HG02885 (cell line): ENCODE measurements at regions not wholly inside any gene's neighbourhood (a gene's known extent, or its start where the extent isn't known, plus 50 kb on each side); places are given as distances from the start of the nearest gene placed in this dataset.

ENCODE experiments used
- ATAC-seq: cut with Tn5 transposase; IDR thresholded peaks from one replicate; pipeline ENCODE4 v1.9.1; 2021; ENCODE audit warnings: mild to moderate bottlenecking; ENCODE audit not compliant: unreplicated experiment, poor library complexity

DNA sequence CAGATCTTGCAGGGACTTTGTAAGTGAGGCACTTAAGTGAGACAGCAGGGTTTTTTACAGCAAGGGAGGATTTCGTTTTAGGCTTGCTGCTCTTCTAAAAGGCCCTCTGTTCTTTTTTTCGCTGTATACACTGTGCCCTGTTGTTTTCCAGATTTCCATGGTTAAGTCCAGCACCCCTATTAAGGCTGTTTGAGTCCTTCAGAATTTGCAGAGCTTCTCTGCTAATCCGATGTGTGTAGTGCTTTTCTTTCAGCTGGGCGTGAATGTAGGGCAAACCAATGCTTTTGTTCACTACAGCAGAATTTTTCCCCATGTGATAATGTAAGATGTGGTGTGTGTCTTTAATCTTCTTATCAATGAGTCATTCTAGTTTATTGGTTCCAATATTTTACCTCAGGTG lies 200.5 kb upstream of the RREB1 start:
- no peak for ATAC-seq

DNA sequence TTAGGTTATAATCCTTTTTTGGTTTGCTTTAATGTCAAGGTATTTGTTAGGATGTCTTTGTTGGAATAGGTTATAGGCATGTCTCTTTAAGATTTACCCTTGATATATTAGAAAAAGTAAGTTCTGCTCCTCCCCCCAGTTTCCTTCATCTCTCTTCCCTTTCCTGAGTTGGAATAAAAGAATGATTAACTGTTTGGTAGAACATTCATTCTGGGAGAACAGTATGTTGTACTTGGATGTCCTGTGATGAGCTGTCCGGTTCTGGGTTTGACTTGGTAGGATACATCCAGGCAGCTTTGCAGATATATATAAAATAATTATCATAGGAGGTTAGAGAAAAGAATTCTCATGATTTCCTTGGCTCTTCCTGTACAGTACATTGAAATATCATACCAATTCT lies 199.6 kb upstream of the RREB1 start:
- no peak for ATAC-seq

DNA sequence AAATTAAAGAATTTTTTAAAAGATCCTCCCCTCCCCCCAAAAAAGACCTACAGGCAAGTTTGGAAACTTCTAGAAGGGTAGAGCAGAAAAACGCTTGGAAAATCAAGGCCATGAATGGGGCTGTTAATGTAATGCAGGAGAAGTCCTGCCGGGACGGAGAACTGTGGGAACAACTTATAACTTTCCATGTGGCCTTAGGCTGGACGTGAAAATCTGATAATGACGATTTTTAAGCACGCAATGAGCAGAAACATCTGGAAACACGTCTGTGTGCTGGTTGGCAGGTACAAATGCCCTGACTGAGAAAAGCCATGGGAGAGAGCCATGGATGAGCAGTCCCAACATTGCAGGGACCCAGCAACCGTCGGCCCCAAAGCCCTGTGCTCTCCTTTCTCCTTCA lies 198.7 kb upstream of the RREB1 start:
- no peak for ATAC-seq

DNA sequence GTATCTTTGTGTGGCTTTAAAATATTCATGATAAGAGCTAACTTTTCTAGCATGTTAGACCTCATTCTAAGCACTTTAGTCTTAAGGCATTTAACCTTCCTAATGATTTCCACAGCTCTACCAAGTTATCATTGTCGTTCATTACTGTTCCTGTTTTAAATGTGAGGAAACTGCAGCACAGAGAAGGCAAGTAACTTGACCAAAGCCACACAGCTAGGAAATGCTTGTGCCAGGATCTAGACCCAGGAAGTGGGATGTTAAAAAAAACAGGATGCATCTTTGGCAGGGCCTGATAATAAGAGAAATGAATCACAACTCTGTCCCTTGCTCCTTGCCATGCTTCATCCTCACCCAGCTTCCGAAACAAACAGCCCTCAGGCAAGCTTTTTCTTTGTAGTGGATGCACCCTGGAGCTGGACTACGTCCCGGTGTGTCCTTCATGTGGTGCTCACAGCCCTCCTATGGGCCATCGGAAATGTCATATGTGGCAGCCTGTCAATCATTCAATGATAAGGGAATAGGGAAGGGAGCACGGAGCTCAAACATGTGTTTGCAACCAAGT lies 196.9 kb upstream of the RREB1 start:
- no peak for ATAC-seq

DNA sequence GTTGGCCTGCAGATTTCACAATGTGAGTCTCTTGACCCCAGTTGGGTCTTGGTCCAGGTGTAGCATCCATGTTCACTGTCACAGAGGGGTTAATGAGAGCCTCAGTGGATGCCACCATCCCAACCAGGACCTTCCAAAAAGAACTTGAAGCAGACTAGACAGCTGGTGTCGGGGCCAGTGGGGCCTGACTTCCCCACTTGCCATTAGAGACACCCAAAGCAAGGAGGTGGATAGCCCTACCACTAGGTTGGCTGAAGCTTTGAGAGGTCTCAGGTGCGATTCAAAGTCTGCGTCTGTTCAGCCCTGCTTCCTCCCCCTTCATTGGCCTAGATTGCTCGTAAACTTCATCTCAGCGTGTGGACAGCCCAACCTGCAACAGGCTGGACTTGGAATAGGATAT lies 196.4 kb upstream of the RREB1 start:
- no peak for ATAC-seq

DNA sequence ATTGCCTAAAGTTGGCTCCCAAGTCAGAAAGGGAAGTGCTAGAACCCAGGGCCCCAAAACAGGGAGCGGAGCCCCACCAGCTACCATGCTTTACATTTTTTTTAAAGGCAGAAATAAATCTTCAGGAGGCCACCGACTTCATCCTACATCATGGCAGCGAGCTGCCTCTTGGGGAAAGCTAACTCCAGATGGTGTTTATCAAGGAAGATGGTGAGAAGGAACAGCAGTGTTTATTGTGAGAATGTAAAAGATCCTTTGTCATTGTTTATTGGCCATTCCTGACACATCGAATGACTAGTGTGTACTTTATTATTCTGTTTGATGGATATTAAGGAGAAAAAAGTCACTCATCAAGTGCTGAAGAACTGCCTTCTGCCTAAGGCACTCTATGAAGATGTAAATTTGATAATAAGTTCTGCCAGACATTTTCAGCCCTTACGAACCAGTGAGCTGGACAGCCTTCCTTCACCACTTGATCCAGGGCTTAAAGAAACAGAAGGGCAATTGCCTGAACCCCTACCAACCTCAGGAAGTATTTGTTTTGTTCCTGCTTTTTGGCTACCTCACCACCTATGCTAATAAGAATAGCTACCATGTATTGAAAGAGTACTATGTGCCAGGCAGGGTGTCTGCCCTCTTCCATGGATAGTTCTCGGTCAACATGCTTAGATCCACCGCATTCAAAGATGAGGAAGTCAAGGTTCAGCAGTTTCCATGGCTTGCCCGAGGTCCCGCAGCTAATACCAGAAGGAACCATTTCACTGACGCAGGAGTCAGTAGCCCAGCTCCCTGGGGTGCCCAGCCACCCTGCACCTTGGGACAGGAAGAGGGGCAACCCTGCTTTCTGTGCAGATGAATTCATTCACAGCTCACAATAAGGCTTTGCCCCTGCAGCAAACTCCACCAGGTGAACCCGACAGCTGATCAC lies 194.7 kb upstream of the RREB1 start:
- ATAC-seq: no peak

DNA sequence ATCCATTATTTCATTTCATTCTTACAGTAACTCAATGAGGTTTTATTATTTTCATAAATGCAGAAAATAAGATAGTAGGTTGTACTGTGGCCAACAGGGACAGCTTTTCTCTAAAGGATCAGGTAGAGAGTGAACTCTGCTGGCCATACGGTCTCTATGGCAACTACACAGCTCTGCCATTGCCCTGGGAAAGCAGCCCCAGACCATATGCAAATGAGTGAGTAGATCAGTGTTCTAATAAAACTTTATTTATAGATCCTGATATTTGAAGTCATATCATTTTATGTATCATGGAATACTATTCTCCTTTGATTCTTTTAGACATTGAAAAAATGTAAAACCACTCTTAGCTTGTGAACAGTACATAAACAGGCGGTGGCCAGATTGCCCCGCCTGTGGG lies 192.5 kb upstream of the RREB1 start:
- ATAC-seq: no peak

DNA sequence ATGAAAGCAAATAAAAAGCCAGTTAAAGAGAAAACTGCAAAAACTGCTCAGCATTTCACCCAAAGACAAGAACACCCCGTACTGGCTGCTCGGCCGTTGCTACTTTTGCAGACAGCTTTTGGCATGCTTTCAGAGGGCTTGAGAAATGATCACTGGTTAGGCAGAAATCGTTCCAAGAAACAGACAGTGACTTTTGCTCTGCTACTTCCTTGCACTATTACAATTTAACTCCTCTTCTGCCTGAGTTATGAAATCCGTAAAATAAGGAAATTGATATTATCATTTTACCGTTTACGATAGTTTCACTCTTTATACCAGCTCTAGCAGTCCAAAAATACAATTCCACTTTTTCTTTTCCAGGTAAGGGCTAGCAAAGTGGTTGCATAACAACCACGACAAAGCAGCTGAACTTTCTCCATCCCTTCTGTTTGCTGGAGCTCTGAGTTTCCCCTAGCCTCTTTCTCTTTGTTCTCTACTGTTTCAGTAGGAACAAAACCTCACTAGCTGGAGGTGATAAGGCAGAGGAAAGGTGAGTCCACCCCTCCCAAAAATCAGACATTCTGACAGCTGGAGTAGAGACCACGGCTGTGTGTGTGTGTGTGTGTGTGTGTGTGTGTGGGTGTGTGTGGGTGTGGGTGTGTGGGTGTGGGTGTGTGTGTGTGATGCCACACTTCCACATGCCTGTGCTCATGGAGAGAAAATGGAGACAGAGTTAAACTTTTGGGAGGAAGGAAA lies 191.8 kb upstream of the RREB1 start:
- no peak for ATAC-seq

DNA sequence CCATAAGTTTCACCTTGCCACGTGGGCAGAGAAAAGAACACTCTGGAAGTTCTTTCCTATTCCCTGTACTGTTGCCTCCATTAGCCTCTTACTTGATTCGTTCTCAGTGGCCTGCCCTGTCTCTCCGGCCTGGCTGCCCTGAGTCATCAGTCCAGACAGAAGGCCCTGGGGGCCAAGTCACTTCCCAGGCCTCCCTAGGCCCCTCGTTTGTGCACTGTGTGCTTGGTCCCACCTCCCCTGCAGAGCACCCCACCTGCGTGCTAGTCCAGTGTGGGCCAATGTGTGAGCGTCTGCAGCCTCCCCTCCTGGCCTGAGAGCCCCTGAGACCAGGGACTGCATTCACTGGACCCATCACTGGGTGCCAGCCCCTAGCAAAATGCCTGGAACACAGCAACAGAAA lies 191.2 kb upstream of the RREB1 start:
- ATAC-seq: no peak

DNA sequence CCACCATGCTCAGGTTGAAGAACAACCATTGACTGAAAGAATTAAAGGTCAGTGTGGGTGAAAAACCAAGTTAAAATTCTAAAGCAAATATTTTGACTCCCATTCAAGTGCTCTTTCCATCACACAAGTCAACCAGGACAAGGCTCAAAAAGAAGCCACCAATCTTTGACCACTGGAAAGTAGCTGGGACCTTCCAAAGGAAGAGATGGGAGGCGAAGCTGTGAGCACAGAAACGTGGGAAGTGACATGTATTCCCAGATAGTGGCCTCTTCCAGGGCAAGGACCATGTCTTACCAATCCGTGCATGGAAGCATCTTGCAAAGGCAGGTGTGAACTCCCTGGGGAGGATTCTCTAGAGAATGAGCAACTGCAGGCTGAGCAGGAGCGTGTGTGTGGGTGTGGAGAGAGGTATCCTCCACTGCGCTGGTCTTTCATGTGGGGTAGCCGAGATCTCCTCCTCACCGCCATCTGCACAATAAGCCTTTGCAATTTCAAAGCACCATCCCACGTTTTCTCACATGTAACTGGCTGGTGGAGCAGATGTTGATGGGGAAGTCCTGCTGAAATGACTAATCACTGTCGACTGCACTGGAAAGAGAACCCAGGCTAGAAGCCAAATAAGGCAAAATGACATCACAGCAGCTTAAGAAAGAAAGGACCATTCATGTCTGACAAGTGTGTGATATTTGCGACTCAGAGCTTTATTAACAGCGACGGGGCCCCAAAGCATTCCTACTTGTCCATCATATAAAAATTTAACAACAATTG lies 189.4 kb upstream of the RREB1 start:
- peak; percentile 96 for ATAC-seq

DNA sequence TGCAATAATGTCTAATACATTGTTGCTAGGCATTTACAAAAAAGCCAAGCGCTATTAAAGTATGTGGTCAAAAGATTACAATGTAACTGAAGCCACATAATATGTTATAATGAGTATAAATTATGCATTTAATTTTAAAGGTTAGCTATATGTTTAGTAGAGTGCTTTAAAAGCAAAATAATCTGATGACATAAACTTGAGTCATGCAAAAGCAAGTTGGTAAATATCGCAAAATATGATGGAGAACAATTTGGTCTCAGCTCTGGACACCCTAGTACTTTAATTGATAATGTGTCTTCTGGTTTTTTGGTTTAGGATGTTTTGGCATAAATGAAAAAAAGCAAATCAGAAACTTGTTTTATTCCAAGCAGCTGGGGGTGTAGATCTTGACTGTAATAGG lies 188.6 kb upstream of the RREB1 start:
- ATAC-seq: no peak

DNA sequence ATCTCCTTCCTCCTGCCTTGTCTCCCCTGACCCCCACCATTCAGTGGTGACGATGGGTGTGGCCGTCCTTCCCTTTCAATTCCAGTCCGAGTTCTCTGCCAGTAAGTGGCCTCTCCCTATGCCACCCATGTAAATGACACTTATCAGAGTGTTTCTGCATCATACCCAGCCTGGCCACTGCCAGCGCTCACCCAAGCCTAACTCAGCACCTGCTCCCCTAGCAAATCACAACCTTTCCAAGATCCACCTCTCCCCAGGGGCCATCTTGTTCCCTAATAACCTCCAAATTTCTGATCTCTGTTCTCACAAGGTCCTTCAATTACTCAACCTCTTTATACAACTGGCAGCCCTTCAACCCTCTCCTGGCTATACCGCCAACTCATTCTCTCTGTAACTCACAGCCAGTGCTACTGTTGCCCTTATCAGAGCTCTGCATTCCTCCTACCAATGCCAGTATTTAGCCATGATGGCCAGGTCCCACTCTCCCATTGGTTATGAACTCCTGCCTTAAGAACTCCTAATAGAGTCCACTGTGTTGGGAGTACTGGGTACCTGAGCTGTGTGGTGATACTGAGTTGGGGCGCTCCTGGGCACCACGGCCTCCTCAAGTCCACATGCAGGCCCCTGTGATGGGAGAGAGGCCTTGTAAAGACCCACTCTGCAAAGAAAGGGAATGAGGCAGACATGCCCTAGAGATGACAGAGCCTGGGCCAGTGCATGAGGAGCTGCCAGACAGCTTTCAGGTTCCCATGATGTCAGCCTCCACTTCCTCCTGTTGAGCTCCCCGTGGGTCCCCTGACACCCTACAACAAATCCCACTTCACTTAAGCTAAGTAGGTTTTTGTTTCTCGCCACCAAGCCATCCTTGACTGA lies 187.4 kb upstream of the RREB1 start:
- ATAC-seq: no peak

DNA sequence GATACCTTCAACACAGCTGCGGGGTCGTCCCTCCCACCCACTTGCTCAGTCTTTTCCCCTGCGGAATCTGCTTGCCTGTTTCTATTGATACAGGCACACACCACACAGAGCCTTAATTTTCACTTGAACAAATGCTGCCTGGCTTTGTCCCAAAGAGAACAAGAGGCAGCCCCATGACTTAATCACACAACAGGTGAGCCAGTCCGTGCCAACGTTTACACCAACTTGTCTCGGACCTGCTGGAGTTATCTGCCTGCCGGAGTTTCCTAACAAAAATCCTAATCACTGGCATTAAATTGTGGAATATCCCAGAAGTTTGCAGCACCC lies 186.8 kb upstream of the RREB1 start:
- ATAC-seq: no peak

DNA sequence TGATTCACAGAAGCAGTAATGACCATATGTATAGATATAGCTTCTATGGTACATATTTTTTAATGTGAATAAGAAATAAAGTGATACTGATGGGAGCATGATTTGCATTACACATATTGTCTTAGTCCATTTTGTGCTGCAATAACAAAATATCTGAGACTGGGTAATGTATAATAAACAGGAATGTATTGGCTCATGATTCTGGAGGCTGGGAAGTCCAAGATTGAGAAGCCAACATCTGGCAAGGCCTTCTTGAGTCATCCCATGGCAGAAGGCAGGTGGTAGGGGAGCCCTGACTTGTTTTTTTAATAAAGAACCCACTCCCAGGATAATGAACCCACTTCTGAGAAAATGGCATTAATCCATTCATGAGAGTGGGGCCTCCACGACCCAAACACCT lies 185.6 kb upstream of the RREB1 start:
- ATAC-seq: no peak

DNA sequence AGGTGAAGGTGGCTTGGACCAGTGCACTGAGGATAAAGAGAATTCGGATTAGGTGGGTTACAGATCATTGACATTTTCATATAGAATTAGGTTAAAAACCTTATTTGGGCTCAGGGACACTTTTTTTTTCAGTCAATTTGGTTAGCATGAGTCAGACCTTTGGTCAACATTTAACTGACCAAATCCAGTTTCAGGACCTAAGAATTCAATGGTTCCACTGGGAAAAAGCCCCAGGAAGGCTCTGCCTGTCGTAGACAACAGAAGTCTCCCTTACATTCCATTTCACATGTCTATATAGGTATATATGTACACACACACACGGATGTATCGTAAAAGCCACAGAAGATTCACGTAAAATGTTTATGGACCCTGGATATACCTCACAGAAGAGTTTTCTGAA lies 184.2 kb upstream of the RREB1 start:
- ATAC-seq: no peak

DNA sequence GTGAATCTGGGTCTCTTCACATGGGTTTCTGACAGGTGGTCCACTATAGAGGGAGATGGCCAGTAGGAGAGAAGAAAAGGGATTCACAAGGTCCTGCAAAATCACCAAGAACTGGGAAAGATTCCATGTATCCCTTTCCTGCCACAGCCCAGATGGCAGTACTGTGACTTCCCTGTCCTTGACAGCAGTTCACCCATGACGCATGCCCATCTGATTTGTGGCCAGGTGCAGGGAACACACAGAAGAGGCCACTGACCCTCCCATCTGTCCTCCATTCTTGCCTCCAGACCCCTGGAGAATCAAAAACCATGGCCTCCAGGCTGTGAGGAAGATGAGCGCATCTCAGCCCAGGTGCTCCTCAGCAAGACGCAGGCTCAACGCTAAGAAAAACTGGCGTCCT lies 183.1 kb upstream of the RREB1 start:
- no peak for ATAC-seq

DNA sequence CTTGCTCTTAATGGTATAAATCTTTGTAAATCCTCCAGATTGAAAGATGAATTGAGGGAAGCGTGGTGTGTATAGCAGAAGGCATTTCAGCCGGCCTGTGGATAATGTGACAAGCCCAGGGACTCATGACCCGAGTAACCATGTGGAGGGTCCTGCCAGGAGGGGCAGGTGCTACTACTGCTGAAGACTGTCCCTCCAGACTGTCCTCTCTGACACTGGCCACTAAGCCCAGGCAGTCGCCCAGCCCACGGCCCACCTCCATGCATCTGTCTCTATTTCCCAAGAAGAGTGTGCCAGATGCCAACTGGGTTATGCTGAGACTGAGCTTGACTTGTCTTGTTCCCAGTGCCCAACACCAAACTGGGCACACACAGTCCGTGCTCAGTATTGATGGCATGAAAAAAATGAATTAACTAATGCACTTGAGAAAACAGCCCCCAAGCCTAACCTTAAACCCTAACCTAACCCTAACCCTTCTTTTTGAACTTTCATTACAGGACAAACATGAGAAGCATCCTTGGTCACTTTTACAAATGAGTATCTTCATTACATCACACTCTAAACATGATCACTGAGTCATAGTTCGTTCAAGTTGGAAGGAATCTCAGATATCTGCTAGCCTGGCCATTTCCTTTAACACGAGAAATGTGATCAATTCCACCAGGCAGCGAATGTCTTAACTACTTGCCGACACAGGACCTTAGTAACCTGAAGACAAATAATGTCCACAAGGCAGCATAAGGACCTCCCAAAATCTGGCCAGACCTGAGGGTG lies 182.2 kb upstream of the RREB1 start:
- no peak for ATAC-seq

DNA sequence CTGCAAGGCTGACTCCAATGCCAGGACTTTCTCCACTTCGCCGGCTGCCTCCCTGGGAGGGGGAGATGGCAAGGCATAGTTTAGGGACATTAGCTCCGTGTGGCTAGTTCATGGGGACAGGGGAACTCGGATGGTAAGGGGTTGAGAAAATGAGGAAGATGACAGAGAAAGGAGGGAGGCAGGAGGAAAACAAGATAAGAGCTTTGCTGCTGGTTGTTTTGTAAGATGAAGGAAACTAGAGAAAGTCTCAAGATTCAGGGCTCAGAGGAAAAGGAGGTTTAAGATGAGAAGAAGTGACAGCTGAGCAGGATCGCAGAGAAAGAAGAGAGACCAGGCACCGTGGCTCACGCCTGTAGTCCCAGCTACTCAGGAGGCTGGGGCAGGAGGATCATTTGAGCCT lies 180.9 kb upstream of the RREB1 start:
- ATAC-seq: no peak
